Lung microvascular endothelial cell (primary cell): ENCODE measurements at regions not wholly inside any gene's neighbourhood (a gene's known extent, or its start where the extent isn't known, plus 50 kb on each side); places are given as distances from the start of the nearest gene placed in this dataset.

ENCODE experiments used
- DNase-seq, 2 donors: peaks; one replicate each; pipeline versions ENCODE4 v3.0.0 to v3.0.0-alpha.2; 2010; ENCODE audit warnings: low read depth in 2 of 2

DNA sequence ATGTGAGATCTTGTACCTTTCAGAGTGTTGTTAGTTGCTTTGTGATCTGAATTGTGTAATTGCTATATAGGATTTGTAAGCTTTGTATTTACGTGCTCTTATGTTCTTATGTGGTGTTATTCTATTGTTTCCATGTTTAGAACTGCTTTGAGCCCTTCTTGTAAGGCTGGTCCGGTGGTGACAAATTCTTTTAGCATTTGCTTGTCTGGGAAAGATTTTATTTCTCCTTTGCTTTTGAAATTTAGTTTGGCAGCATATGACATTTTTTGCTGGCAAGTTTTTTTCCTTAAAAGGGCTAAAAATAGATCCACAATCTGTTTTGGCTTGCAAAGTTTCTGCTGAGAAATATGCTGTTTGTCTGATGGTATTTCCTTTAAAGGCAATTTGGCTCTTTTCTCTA, 1089.2 kb upstream of the PCDH9 start:
- no peak for DNase-seq

DNA sequence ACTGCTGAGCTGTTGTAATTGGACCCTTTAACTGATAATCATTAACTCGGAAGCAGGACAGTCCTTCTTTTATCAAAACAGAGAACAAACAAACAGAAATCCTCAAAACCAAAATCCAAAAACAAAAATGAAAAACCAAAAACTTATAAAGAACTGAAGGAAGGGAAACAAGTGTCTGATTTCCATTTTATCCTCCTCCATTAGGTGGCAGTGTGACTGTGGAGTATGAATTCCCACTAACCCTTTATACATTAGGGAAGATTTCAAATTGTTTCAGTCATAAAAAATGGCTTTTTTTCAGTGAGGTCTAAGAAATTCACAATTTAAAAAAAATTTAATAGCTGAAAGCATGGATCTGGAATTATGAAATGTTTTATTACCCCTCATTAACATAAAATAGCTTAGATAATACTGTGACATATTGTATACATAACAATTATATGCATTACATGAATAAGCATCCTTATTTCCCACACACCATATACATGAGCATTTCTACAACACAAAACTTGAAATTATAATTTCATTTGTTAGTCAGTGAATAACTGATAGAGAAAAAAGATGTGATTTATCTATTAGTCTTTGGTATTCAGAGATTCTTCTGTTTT, 1074.3 kb upstream of the PCDH9 start:
- peak in 1 of 2 donors; percentile 7 for DNase-seq

DNA sequence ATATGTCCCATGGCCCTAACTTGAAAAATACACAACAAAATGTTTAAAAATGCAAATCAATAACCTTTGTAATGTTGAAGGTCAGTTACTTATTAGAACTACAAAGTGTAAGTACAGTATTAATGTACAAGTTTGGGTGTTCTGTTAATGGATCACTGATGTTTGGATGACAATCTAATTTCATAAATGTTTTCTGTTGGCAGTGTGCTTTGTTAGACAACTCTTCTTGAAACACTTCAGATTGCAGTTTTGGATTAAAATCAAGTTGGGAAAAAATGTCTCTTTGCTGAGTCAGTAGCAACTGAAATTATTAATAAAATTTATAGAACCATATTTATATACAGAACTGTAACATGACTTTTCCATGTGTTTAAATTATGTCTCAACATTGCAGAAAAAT, 1063.5 kb upstream of the PCDH9 start:
- DNase-seq = no peak

DNA sequence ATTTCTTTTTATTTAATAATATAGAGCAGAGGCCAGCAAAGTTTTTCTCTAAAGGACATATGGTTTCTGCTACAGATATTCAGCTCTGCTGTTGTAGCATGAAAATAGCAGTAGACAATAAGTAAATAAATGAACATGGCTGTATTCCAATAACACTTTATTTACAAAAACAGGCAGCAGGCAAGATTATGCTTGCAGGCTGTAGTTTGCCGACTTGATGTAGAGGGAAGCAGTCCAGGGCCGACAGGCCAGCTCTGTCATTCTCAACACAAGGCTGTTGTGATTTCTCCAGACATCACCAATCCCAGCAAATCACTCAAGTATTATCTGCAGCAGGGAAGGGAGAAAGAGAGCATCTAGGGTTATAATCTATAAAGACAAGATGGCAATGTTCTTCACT, 1062.5 kb upstream of the PCDH9 start:
- no peak for DNase-seq

DNA sequence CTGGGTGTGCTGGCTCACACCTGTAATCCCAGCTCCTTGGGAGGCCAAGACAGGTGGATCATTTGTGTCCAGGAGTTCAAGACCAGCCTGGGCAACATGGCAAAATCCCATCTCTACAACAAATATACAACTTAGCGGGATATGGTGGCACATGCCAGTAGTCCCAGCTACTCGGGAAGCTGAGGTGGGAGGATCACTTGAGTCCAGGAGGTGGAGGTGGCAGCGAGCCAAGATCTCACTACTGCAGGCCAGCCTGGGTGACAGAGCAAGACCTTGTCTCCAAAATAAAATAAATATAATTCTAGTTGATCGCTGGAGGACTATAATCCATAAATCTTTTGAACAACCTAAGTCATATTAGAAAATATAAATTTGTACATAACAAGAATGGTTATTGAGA, 1061.5 kb upstream of the PCDH9 start:
- DNase-seq = no peak

DNA sequence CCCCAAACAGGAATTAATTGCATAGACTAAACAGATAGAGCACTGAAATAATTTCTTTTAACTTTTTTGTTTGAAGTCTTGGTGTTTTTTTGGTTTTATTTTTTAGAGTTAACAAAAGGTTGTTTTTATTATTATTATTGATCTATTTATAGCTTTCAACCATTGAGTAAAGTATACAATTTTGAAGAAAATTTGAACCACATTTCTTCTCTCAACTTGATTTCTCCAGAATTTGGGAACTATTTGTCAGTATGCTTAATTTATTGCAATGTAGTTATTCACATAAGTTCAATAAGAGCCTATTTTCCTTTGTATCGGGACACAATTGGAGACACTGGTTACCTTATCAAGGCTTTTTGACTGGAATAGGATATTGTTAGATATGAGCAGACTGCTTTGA, 1045.6 kb upstream of the PCDH9 start:
- no peak for DNase-seq

DNA sequence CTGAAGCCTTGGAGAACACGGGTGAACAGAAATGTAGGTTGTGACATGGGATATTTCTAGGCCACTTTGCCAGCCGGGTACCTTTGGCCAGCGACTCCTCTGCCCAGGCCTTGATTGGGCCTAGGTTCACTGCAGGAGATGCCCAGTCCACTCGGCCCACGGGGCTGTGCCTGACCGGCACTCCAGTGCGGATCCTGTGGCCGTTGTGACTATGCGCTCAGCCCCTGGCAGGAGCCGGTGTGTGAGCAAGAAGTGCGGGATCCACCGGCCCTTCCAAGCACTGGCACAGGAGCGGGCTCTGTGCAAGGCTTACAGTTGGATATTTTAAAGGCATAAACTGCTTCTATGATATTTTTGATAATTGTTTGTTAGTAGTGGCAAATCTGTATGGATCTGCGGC, 1042.5 kb upstream of the PCDH9 start:
- DNase-seq = no peak

DNA sequence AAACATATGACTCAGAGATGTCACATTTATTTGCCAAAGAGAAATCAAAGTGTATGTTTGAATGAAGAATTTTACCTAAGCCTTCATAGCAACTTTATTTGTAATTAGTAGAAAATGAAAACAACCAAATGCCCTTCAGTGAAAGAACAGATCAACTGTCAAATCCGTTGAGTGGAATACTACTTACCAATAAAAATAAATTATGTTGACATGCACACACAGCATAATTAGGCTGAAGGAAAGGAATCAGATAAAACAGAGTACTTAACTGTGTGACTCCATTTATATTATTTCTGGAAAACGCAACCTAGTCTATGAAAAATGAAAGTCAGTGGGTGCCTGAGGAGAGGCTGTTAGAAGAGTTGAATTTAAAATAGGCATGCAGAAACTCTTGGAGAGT, 1034.6 kb upstream of the PCDH9 start:
- no peak for DNase-seq

DNA sequence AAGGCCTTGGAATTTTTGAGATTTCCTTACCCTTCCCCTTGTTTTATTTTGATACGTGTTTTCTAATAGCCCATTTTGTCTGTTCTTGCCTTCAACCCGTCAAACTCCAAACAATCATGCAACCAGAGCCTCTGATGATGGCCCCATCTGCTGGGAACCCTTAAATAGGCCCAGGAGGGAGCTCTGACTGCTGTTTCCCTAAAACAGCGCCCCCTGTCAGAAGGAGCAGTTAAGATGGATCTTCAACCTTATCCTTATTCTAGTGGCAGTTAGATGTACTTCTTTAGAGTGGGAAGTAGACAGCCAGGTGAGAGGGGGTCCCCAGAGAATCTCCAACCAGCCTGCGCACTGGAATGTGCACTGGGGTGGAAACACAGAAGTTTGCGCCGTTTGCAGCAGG, 1031.0 kb upstream of the PCDH9 start:
- no peak for DNase-seq

DNA sequence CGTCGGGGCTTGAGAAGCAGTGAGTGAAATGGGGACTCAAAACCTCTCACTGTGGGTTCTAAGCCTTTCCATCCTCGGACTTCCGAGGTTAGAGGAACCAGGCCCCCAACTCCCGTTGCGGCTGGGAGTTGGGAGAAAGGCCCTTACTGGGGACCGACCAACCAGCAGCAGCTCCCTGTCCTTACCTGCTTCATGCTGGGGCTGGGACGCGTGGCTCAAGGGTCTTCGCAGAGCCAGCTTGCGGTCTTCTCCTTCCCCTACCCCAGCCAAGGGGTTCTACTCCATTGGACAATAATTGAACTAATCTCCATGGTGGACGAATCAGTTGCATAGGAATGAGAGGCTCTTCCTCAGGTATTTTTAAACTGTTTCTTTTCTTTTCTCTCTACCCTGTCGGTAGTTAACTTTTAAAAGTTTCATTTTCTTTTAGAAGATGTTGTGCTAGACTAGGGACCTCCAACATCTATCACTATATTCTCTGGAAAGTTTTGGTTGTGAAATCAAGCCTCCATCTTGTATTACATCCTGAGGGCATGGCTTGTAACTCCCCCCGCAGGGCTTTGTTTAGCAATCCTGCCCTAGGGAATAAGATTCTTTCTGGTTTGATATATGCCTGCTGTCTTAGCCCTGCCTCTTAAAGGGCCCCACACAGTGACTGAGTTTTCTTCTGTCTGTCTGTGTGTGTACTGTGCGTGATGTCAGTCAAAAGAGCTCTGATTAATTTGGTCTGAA, 1027.1 kb upstream of the PCDH9 start:
- DNase-seq = no peak

DNA sequence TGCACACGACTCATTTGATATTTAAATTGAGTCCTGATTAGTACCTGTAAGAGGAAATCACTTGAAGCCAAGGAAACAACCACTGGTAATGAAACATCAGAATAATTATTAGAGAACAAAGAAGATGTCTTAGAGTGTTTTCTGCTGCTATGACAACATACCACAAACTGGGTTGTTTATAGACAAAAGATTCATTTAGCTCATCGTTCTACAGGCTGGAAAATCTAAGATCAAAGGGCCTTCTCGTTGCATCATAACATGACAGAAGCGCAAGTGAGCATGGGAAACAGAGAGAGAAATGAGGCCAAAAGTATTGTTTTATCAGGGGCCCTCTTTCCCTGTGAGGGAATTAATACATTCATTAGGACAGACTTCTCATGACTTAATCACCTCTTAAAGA, 1024.0 kb upstream of the PCDH9 start:
- DNase-seq = no peak

DNA sequence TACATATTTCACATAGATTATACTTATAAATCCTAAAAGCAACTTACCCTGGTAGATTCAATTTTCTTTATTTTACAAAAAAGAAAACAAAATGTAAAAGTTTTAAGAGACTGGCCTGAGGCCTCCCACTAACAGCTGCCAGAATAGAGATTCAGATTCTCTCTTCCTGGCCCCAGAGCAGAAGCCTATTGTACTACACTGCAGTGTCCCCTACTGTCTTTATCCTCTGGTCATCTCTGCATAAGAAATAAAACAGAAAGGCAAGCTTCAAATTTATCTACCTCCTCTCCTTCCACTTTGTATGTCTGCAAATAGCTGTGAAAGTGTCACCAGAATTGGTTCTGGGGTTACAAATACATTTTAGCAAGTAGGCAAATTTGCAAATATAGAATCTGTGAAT, 1004.1 kb upstream of the PCDH9 start:
- no peak for DNase-seq

DNA sequence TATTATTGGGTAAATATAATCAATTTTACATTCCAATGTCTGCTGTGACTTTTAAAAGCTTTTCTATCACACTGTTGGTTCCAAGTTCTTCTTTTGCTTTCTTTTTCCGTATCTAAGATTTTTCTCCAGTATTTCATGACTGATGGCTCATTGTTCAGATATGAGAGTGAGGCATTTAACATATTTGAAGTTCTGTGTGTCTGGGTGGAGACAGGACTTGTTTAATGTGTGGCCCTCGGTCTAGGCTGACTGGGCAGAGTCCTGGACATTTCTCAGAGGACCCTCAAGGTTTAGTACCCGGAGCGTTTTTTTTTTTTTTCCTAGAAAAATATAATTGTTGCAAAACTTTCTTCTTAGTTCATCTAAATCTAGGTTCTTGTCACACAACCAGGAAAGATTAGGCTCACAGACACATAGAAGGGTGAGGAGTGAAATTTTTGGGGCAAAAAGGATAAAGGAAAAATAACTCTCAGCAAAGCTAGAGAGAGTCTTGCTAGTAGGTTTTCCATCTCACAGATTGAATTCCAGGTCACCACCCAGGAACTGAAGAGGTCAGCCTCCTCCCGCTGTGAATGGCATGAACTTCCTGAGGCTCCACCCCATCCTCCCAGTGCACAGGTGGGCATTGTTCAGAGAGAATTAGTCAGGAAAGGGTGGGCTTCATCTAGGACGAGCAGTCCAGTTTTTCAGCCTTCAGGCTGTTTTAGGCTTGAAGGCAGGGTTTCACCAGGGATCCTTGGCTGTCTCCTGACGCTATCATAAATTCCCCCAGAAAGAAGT, 1002.4 kb upstream of the PCDH9 start:
- no peak for DNase-seq

DNA sequence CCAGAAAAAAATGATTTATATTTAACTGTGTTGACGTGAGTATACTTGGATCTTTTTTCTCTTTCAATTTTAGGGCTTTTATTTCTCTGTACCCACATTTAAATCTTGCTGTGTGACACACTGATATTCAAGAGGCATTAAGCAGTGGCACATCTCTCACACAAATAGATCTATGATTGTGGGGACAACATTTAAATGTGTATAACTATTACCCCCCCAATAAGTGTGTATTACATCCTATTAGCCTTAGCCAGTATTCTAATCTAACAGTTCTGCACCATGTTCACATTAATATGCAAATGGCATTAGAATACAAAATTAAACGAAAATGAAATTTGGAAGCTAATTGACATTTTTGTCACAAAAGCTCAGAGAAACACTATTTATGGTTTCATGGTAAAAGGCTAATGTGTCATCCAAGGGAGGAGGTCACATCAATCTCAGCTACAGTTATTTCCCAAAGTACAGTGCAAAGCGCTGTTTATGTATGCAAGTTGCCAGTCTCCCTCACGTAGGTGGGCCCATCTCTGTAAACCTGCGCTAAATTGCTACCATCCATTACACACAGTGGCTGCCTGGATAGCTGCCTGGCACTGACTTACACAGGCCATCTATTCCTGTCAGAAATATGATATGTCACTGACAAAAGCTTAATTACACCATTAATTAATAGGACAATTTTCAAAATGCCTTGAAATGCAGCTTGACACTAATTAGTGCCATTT, 984.7 kb upstream of the PCDH9 start:
- DNase-seq = no peak

DNA sequence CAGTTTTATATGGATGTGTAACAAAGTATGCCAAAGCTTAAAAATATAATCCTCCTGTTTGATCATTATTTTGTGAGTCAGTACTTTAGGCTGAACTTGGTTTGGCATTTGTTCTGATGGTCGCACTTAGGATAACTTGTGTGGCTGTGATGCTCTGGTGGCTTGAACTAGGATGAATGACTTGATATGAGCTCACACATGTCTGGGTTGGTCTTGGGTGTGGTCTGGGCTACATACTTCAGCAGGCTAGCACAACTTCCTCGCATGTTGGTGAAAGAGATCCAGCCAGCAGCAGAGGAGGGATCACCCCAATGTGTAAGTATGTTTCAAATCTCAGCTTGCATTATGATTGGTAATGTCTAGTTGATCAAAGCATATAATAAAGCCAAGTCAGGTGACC, 969.1 kb upstream of the PCDH9 start:
- DNase-seq = no peak

DNA sequence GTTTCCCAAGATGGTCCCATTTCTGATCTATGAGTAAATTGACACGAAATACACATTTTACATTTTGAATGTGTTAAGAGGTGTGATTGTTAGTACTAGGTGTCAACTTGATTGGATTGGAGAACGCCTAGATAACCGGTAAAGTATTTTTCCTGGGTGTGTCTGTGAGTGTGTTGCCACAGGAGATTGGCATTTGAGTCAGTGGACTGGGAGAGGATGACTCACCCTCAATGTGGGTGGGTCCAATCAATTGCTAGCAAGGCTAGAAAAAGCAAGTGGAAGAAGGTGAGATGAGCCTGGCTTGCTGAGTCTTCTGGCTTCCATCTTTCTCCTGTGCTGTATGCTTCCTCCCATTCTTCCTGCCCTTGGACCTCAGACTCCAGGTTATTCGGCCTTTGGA, 960.7 kb upstream of the PCDH9 start:
- no peak for DNase-seq

DNA sequence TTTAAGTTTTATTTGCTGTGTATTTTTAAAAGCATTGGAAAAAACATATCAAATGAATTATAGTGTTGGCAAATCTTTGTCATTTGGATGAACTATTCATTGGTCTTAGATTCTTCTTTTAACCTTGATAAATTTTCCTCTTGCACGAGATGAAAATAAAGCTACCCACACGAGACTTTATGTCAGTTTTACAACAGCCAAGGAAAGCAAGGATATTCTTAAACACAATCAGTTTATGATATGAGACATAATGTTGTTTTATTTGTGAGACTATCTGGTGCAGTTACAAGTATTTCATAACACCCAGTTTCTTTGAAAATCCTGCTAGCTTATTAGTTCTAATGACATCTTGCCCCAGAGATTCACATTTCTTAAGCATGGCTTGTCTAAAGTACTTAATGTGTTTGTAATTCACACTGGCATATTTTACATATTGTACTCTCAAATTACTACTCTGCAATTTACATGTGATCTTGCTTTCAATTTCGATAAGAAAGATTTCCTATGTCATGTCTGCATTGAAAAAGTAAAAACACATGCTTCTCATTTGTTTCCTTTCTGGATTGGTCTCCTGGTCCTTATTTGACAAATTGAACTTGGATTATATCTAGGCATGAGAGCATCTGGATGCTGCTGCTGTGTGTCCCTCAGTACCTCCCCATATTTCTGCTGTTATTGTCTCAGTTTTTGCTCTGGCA, 955.5 kb upstream of the PCDH9 start:
- DNase-seq = no peak

DNA sequence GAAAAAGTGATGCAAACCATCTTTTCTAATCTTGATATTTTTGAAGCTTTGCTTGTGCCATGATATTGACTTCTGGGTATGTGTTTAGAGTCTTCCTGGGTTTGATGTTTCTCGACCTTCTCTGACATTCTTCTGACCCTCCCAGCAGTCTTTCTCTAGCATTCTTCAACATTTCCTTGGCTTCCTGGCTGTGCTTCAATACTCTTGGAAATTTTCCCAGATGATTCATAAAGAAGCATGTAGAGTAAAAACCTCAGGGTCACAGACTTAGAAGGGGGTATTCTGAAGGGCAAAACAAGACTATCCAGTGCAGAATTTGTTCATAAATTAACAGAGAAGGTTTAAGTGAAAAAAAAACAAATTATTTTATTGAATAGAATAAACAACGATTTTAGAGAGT, 946.3 kb upstream of the PCDH9 start:
- no peak for DNase-seq

DNA sequence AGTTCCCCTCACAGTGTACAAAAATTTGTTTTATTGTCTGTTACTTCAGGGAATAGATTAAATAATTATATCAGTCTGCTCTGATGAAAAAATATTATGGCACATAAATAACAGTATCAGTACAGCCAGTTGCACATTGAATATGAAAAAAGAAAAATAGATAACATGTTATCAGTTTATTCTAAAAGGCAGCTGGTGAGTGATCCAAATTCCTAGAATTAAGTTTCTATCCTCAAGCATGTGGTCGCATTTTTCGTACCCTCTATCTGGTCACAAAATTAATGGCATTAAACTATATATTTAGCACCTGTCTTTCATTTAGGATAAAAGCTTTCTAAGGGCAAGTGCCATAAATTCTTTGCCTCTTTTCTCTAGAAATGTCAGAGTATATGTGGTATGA, 944.8 kb upstream of the PCDH9 start:
- DNase-seq = no peak

DNA sequence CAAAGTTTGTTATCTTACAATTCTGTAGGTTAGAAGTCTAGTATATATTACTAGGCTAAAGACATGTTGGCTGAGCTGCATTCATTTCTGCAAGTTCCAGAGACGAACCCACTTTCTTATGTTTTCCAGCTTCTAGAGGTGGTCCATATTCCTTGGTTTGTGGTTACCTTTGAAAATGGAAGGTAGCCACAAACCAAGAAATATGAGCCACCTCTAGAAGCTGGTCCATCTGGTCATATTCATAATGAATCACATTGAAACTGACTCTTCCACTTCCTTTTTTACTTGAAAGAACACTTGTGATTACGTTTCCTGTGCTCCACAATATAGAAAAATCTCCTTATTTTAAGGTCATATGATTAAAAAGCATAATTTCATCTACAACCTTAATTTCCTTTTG, 943.0 kb upstream of the PCDH9 start:
- DNase-seq = no peak

DNA sequence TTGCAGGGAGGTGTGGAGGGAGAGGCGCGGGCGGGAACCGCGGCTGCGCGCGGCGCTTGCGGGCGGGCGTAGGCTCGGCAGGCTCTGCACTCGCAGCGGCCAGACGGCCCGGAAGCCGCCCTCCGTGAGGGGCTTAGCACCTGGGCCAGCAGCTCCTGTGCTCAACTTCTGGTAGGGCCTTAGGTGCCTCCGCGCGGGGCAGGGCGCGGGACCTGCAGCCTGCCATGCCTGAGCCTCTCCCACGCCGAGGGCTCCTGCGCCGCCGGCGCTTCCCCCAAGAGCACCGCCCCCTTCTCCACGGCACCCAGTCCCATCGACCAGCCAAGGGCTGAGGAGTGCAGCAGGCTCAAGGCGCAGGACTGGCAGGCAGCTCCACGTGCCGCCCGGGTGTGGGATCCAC, 940.8 kb upstream of the PCDH9 start:
- DNase-seq = no peak

DNA sequence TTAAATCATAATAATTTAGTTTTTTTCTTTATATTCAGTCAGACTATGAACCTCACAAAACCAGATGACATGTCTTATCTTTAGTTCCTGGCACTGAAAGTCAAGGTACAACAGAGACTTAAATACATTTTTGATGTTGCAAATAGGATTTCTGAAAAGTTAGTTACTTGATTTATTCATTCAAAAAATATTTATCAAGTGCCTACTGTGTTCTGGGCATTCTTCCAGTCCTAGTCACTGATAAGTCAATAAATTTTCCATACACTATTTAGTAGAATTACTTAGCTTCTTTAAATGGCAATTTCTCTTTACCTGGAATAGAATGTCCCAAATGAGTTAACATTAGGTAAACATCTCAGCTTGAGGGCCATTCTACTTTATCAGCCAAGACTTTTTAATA, 938.3 kb upstream of the PCDH9 start:
- DNase-seq = no peak
